ENCODE measurements at regions not wholly inside any gene's neighbourhood (a gene's known extent, or its start where the extent isn't known, plus 50 kb on each side); places are given as distances from the start of the nearest gene placed in this dataset.

DNA sequence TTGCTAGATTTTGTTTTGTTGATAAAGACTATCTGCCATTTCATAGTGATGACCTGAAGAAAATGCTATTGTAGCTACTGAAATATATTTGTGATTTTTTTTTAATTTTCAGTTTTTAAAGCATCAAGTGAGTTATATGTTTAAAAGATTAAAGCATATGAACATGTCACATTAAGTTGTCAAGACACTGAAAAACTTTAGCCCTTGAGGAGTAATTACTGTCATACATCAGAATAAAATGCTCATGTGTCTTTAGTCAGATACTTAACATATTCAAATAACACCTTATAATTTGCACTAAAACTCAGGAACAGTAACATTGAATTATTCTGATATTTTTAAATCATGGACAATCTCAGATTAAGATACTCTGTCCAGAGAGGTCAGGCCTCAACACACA, 108.1 kb upstream of the ATXN7L3B start:
- Mint-ChIP-seq H3K27me3 (ENCODE audit: low read depth in 2 of 2) (peaks cover 4 to 9% of the 10 kb centered on the region in 2 donors), H3K4me3 (no peak overlapping the region), H3K27ac (no peak overlapping the region), H3K36me3 (no peaks in the 10 kb centered on the region), H3K9me3 (no peaks in the 10 kb centered on the region), H3K4me1 (no peaks in the 10 kb centered on the region)
- H3K4me3 ChIP-seq (ENCODE audit: low read length): no peak overlapping the region
- no peaks in the 10 kb centered on the region for H3K27me3 ChIP-seq (ENCODE audit: control insufficient read depth, insufficient read depth, low read length)
- TF ChIP-seq, protein P1, sequence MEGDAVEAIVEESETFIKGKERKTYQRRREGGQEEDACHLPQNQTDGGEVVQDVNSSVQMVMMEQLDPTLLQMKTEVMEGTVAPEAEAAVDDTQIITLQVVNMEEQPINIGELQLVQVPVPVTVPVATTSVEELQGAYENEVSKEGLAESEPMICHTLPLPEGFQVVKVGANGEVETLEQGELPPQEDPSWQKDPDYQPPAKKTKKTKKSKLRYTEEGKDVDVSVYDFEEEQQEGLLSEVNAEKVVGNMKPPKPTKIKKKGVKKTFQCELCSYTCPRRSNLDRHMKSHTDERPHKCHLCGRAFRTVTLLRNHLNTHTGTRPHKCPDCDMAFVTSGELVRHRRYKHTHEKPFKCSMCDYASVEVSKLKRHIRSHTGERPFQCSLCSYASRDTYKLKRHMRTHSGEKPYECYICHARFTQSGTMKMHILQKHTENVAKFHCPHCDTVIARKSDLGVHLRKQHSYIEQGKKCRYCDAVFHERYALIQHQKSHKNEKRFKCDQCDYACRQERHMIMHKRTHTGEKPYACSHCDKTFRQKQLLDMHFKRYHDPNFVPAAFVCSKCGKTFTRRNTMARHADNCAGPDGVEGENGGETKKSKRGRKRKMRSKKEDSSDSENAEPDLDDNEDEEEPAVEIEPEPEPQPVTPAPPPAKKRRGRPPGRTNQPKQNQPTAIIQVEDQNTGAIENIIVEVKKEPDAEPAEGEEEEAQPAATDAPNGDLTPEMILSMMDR (IDR thresholded peaks at IDR 0.05): no peak
- H3K9me3 ChIP-seq (ENCODE audit: control insufficient read depth, insufficient read depth, low read length): no peaks in the 10 kb centered on the region
- H3K36me3 ChIP-seq (ENCODE audit: control insufficient read depth, insufficient read depth, low read length): no peaks in the 10 kb centered on the region
- intact Hi-C loops (cut with micrococcal nuclease): no loop called here
- H3K4me1 ChIP-seq (ENCODE audit: control insufficient read depth, insufficient read depth, low read length): no peaks in the 10 kb centered on the region
- DNase-seq: no peak
- no peak for ATAC-seq
- H3K27ac ChIP-seq (ENCODE audit: low read length): no peak overlapping the region

DNA sequence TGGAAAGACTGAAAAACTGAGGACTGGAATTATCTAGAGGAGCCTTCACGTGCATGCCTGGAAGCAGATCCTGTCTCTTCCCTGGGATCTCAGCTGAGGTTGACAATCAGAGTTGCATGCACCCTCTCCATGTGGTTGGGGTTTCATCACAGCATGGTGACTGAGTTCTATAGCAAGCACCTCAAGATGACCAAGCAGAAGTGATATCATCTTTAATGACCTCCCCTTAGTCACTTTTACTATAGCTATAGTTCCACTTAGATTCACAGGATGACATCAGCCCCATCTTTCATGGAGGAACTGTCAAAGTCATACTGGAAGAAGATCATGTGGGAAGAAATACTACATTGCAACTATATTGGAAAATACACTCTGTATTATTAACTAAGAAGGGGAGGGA, 105.8 kb upstream of the ATXN7L3B start:
- H3K4me1 Mint-ChIP-seq: no peaks in the 10 kb centered on the region
- intact Hi-C loops (cut with micrococcal nuclease): no loop called here
- ATAC-seq (no peak), DNase-seq (no peak)
- WGBS (ENCODE audit: insufficient coverage): 96% methylated on average over 1 of the region's 1 CpG
- no peaks in the 10 kb centered on the region for H3K36me3 Mint-ChIP-seq
- Histone ChIP-seq H3K27ac (ENCODE audit: low read length) (no peak overlapping the region), H3K4me1 (ENCODE audit: control insufficient read depth, insufficient read depth, low read length) (no peaks in the 10 kb centered on the region), H3K27me3 (ENCODE audit: control insufficient read depth, insufficient read depth, low read length) (no peaks in the 10 kb centered on the region), H3K4me3 (ENCODE audit: low read length) (no peak overlapping the region), H3K9me3 (ENCODE audit: control insufficient read depth, insufficient read depth, low read length) (no peaks in the 10 kb centered on the region), H3K36me3 (ENCODE audit: control insufficient read depth, insufficient read depth, low read length) (no peaks in the 10 kb centered on the region)
- no peak overlapping the region for H3K27ac Mint-ChIP-seq
- H3K27me3 Mint-ChIP-seq (ENCODE audit: low read depth in 2 of 2): peaks cover 4 to 26% of the 10 kb centered on the region in 2 donors
- TF ChIP-seq, protein P1 (IDR thresholded peaks at IDR 0.05): no peak
- H3K4me3 Mint-ChIP-seq: no peak overlapping the region
- H3K9me3 Mint-ChIP-seq: no peaks in the 10 kb centered on the region

DNA sequence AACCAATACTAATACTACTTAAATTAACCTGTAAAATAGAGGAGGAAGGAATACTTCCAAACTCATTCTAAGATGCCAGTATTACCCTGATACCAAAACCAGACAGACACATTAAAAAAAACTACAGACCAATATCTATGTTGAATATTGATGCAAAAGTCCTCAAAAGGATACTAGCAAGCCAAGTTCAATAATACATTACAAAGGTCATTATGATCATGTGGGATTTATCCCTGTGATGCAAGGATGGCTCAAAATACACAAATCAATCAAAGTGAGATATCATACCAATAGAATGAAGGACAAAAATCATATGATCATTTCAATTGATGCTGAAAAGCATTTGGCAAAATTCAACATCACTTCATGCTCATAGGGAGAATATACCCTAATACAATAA, 97.2 kb upstream of the ATXN7L3B start:
- H3K36me3 Mint-ChIP-seq: no peaks in the 10 kb centered on the region
- Histone ChIP-seq H3K27me3 (ENCODE audit: control insufficient read depth, insufficient read depth, low read length) (peaks cover 5% of the 10 kb centered on the region), H3K4me3 (ENCODE audit: low read length) (no peak overlapping the region), H3K9me3 (ENCODE audit: control insufficient read depth, insufficient read depth, low read length) (no peaks in the 10 kb centered on the region), H3K36me3 (ENCODE audit: control insufficient read depth, insufficient read depth, low read length) (no peaks in the 10 kb centered on the region), H3K4me1 (ENCODE audit: control insufficient read depth, insufficient read depth, low read length) (no peaks in the 10 kb centered on the region), H3K27ac (ENCODE audit: low read length) (no peak overlapping the region)
- no peak overlapping the region for H3K4me3 Mint-ChIP-seq
- H3K4me1 Mint-ChIP-seq: no peaks in the 10 kb centered on the region
- DNase-seq (no peak), ATAC-seq (no peak)
- H3K27ac Mint-ChIP-seq: no peak overlapping the region
- no peaks in the 10 kb centered on the region for H3K9me3 Mint-ChIP-seq
- peaks cover 26 to 44% of the 10 kb centered on the region in 2 donors for H3K27me3 Mint-ChIP-seq (ENCODE audit: low read depth in 2 of 2)
- intact Hi-C loops (cut with micrococcal nuclease): no loop called here
- TF ChIP-seq, protein P1 (IDR thresholded peaks at IDR 0.05): no peak

DNA sequence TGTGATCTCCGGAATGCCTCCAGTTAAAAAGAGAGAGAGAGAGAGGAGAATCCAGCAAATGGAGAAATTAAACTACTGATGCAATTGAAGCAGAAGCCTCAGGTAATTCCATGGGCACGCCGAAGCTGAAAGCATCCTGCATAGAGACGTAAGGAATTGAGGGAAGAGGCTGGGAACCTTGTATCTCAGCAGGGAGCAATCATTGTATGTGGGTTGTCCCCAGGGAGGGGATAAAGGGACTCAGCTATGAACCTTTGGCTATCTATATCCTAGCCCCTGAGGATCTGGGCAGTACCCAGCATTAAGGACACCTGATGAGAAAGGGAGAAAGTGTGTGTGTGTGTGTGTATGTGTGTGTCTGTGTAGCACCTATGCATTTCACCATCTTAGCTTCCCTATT, 95.8 kb upstream of the ATXN7L3B start:
- no peaks in the 10 kb centered on the region for H3K36me3 ChIP-seq (ENCODE audit: control insufficient read depth, insufficient read depth, low read length)
- no peak overlapping the region for H3K4me3 Mint-ChIP-seq

More for the DNA sequence above, 95.8 kb upstream of the ATXN7L3B start:
- Histone ChIP-seq H3K4me3 (ENCODE audit: low read length) (no peak overlapping the region), H3K9me3 (ENCODE audit: control insufficient read depth, insufficient read depth, low read length) (no peaks in the 10 kb centered on the region), H3K4me1 (ENCODE audit: control insufficient read depth, insufficient read depth, low read length) (no peaks in the 10 kb centered on the region), H3K27me3 (ENCODE audit: control insufficient read depth, insufficient read depth, low read length) (peaks cover 5% of the 10 kb centered on the region), H3K27ac (ENCODE audit: low read length) (no peak overlapping the region)
- intact Hi-C loops (cut with micrococcal nuclease): no loop called here
- WGBS (ENCODE audit: insufficient coverage): 81% methylated on average over 4 of the region's 4 CpGs
- Mint-ChIP-seq H3K27me3 (ENCODE audit: low read depth in 2 of 2) (peaks cover 26 to 36% of the 10 kb centered on the region in 2 donors), H3K9me3 (no peaks in the 10 kb centered on the region), H3K36me3 (no peaks in the 10 kb centered on the region), H3K4me1 (no peaks in the 10 kb centered on the region), H3K27ac (no peak overlapping the region)
- DNase-seq (no peak), ATAC-seq (no peak)
- TF ChIP-seq, protein P1 (IDR thresholded peaks at IDR 0.05): no peak

Data from natural killer cell (primary cell).